ENCODE measurements at regions not wholly inside any gene's neighbourhood (a gene's known extent, or its start where the extent isn't known, plus 50 kb on each side); places are given as distances from the start of the nearest gene placed in this dataset.

GRCh38 chr11:112366777-112367176, 106.1 kb upstream of the PLET1 start:
- Histone ChIP-seq H3K36me3 (no peaks in the 10 kb centered on the region), H3K27me3 (ENCODE audit: low read depth) (no peaks in the 10 kb centered on the region), H3K9me3 (replicated peaks) (no peaks in the 10 kb centered on the region), H3K4me1 (no peaks in the 10 kb centered on the region), H3K4me3 (no peak overlapping the region), H3K27ac (replicated peaks) (no peak overlapping the region)
- intact Hi-C loops (cut with micrococcal nuclease) = no loop called here
- no peak for DNase-seq
- no peak for TF ChIP-seq CTCF (IDR thresholded peaks at IDR 0.05; ENCODE audit: borderline replicate concordance)

DNA sequence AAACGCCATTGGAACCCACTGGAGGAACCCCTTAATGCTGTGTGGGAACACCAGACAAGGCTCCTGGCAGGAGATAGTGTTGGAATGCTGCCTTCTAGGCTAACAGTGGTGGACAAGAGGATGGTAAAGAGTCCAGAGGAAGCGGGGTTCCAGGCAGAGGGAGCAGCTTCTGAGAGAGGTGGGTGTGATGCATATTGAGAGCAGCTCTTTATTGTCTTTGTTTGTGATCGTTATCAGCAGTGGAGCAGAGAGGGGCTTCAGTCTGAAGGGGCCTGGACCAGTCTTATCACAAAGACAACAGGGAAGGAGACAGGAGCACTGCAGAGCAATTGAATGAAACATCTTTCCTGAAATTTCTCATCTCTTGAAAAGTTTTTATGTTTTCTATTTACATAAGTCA, 106.8 kb upstream of the PLET1 start:
- no peaks in the 10 kb centered on the region for H3K36me3 ChIP-seq
- no peak for DNase-seq
- H3K9me3 ChIP-seq (replicated peaks) = no peaks in the 10 kb centered on the region
- intact Hi-C loops (cut with micrococcal nuclease) = no loop called here
- H3K27me3 ChIP-seq (ENCODE audit: low read depth) = no peaks in the 10 kb centered on the region
- TF ChIP-seq CTCF (IDR thresholded peaks at IDR 0.05; ENCODE audit: borderline replicate concordance) = no peak
- no peak overlapping the region for H3K4me3 ChIP-seq
- no peak overlapping the region for H3K27ac ChIP-seq (replicated peaks)
- no peaks in the 10 kb centered on the region for H3K4me1 ChIP-seq

DNA sequence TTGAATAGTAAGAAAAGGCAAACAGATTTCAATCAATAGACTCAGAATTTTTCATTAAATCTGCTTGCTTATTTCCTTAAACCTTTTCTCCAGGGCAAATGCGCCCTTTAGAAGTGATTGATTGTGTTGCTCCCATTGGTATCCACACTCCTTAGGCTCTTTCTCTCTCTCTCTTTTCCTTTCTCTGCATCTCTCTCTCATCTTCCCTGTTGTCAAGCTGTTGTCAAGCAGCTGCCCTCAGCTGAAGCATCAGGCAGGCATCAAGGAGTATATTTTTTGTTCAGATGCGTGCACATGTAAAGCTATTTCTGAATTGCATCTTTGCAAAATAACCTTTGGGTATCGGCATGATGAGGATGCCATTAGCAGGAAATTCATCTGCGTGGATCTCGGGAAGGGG, 107.2 kb upstream of the PLET1 start:
- intact Hi-C loops (cut with micrococcal nuclease) = no loop called here
- Histone ChIP-seq H3K4me3 (no peak overlapping the region), H3K36me3 (no peaks in the 10 kb centered on the region), H3K9me3 (replicated peaks) (no peaks in the 10 kb centered on the region), H3K27ac (replicated peaks) (no peak overlapping the region), H3K4me1 (no peaks in the 10 kb centered on the region), H3K27me3 (ENCODE audit: low read depth) (no peaks in the 10 kb centered on the region)
- DNase-seq = no peak
- no peak for TF ChIP-seq CTCF (IDR thresholded peaks at IDR 0.05; ENCODE audit: borderline replicate concordance)

DNA sequence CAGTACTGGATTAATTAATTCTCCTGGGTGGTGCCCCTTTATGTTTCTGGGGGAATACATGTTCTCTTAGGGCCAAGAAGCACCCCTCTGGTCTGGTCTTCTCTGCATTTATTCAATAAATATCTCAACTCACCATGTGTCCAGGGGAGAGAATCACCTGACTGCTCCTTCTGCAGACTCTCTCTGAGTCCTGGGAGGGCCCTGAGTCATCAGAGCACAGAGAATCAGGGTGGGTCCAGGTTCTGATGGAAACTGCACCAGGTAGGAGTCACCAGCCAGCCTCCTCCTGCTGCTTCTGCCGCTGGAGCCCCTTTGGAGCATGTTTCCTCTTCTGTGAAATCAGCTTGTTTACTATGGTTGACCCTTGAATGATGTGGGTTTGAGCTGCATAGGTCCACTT, 107.7 kb upstream of the PLET1 start:
- no peaks in the 10 kb centered on the region for H3K9me3 ChIP-seq (replicated peaks)
- H3K4me3 ChIP-seq = no peak overlapping the region
- no peaks in the 10 kb centered on the region for H3K36me3 ChIP-seq
- intact Hi-C loops (cut with micrococcal nuclease) = no loop called here
- no peak for DNase-seq
- no peaks in the 10 kb centered on the region for H3K4me1 ChIP-seq
- H3K27ac ChIP-seq (replicated peaks) = no peak overlapping the region
- H3K27me3 ChIP-seq (ENCODE audit: low read depth) = no peaks in the 10 kb centered on the region
- TF ChIP-seq CTCF (IDR thresholded peaks at IDR 0.05; ENCODE audit: borderline replicate concordance) = no peak

DNA sequence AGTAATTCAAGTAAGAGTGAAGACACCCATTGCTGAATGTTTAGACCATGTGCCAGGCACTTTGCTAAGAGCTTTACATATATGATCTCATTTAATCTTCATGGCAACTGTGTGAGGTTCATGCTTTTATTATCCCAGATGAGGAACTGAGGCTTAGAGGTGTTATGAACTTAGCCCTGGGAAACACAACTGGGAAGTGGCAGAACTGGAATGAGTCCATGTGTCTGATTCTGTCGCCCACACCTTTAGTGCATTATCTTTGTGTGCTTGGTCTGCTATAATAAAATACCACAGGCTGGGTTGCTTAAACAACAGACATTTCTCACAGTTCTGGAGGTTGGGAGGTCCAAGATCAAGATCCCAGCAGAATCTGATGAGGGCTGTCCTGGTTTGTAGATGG, 108.7 kb upstream of the PLET1 start:
- intact Hi-C loops (cut with micrococcal nuclease) = no loop called here
- Histone ChIP-seq H3K27me3 (ENCODE audit: low read depth) (no peaks in the 10 kb centered on the region), H3K4me3 (no peak overlapping the region), H3K36me3 (no peaks in the 10 kb centered on the region), H3K27ac (replicated peaks) (no peak overlapping the region), H3K9me3 (replicated peaks) (no peaks in the 10 kb centered on the region), H3K4me1 (no peaks in the 10 kb centered on the region)
- DNase-seq = no peak
- no peak for TF ChIP-seq CTCF (IDR thresholded peaks at IDR 0.05; ENCODE audit: borderline replicate concordance)

GRCh38 chr11:112369916-112370315, 109.3 kb upstream of the PLET1 start:
- DNase-seq = no peak
- Histone ChIP-seq H3K27me3 (ENCODE audit: low read depth) (no peaks in the 10 kb centered on the region), H3K9me3 (replicated peaks) (no peaks in the 10 kb centered on the region), H3K4me1 (no peaks in the 10 kb centered on the region), H3K27ac (replicated peaks) (no peak overlapping the region), H3K36me3 (no peaks in the 10 kb centered on the region), H3K4me3 (no peak overlapping the region)
- TF ChIP-seq CTCF (IDR thresholded peaks at IDR 0.05; ENCODE audit: borderline replicate concordance) = no peak
- intact Hi-C loops (cut with micrococcal nuclease) = no loop called here
